Endodermal cell (in vitro differentiated cells): ENCODE measurements at regions not wholly inside any gene's neighbourhood (a gene's known extent, or its start where the extent isn't known, plus 50 kb on each side); places are given as distances from the start of the nearest gene placed in this dataset.

ENCODE experiments used
- DNase-seq: peaks from one replicate; pipeline ENCODE4 v3.0.0-alpha.2; 2017
- H3K27ac ChIP-seq: 2 replicates; pipeline ENCODE4 v1.5.1; 2013; ENCODE audit warnings: mild to moderate bottlenecking, low read depth, low read length, moderate library complexity
- H3K27me3 ChIP-seq: 2 replicates; pipeline ENCODE4 v1.6.1; 2013; ENCODE audit warnings: mild to moderate bottlenecking, low read length, moderate library complexity; ENCODE audit not compliant: insufficient read depth, control insufficient read depth, poor library complexity, severe bottlenecking
- H3K36me3 ChIP-seq: 2 replicates; pipeline ENCODE4 v1.7.0; 2013; ENCODE audit warnings: mild to moderate bottlenecking, low read length, moderate library complexity; ENCODE audit not compliant: control insufficient read depth, insufficient read depth
- H3K4me1 ChIP-seq: one replicate; pipeline ENCODE4 v1.7.0; 2013; ENCODE audit warnings: low read length; ENCODE audit not compliant: control insufficient read depth, insufficient read depth
- H3K4me3 ChIP-seq: 2 replicates; pipeline ENCODE4 v1.5.1; 2013; ENCODE audit warnings: mild to moderate bottlenecking, low read length, moderate library complexity
- H3K9ac ChIP-seq: 2 replicates; pipeline ENCODE4 v1.6.1; 2013; ENCODE audit warnings: mild to moderate bottlenecking, low read length, moderate library complexity; ENCODE audit not compliant: poor library complexity, severe bottlenecking; ENCODE audit errors: extremely low read depth
- H3K9me3 ChIP-seq: 2 replicates; pipeline ENCODE4 v1.6.1; 2013; ENCODE audit warnings: mild to moderate bottlenecking, low read length, moderate library complexity; ENCODE audit not compliant: control insufficient read depth
- H3K27ac Mint-ChIP-seq: 2 replicates; pipeline ENCODE4 v1.8.0; 2020; ENCODE audit warnings: mixed read lengths
- H3K27me3 Mint-ChIP-seq: 2 replicates; pipeline ENCODE4 v1.8.0; 2021; ENCODE audit warnings: mild to moderate bottlenecking, mixed read lengths; ENCODE audit not compliant: insufficient read depth
- H3K36me3 Mint-ChIP-seq: 2 replicates; pipeline ENCODE4 v1.8.0; 2020; ENCODE audit warnings: low read depth, mixed read lengths
- H3K4me1 Mint-ChIP-seq: 2 replicates; pipeline ENCODE4 v1.8.0; 2020; ENCODE audit warnings: mixed read lengths
- H3K4me3 Mint-ChIP-seq: 2 replicates; pipeline ENCODE4 v1.8.0; 2020; ENCODE audit warnings: mild to moderate bottlenecking, moderate library complexity, mixed read lengths
- H3K9me3 Mint-ChIP-seq: 2 replicates; pipeline ENCODE4 v1.8.0; 2020; ENCODE audit warnings: mild to moderate bottlenecking, mixed read lengths
- WGBS, 2 experiments: methylation state at CpG; one replicate each; pipeline versions ENCODE4 v1.1.5 to v1.1.7; 2013; ENCODE audit warnings: missing lambda C conversion rate in 2 of 2, mixed read lengths in 1 of 2; ENCODE audit not compliant: insufficient coverage in 1 of 2, insufficient read length in 1 of 2; 5-methylcytosine and 5-hydroxymethylcytosine counted together
- TF ChIP-seq, protein P1 (sequence below): fragments of 200-600 bp; sonication (generic); conservative IDR thresholded peaks from 2 replicates; pipeline ENCODE4 v1.5.0; 2021; ENCODE audit warnings: antibody characterized with exemption, mild to moderate bottlenecking

GRCh38 chrX:10744007-10744406 lies 123.6 kb upstream of the MID1 start:
- 40% methylated on average over 2 of the region's 2 CpGs; no CpG with 5 or more reads in 1 of the 2 experiments for WGBS, 2 experiments
- no peaks in the 10 kb centered on the region for H3K27me3 ChIP-seq
- H3K27ac ChIP-seq, result peak overlapping the region; percentile 91
- Mint-ChIP-seq H3K27me3 (no peaks in the 10 kb centered on the region), H3K27ac (no peak overlapping the region), H3K4me1 (peaks cover 7% of the 10 kb centered on the region), H3K36me3 (no peaks in the 10 kb centered on the region), H3K4me3 (no peak overlapping the region), H3K9me3 (peaks cover 21% of the 10 kb centered on the region)
- no peaks in the 10 kb centered on the region for H3K36me3 ChIP-seq
- no peaks in the 10 kb centered on the region for H3K4me1 ChIP-seq
- no peak for DNase-seq
- no peaks in the 10 kb centered on the region for H3K9me3 ChIP-seq
- no peak overlapping the region for H3K9ac ChIP-seq
- H3K4me3 ChIP-seq, result no peak overlapping the region
- TF ChIP-seq, protein P1, sequence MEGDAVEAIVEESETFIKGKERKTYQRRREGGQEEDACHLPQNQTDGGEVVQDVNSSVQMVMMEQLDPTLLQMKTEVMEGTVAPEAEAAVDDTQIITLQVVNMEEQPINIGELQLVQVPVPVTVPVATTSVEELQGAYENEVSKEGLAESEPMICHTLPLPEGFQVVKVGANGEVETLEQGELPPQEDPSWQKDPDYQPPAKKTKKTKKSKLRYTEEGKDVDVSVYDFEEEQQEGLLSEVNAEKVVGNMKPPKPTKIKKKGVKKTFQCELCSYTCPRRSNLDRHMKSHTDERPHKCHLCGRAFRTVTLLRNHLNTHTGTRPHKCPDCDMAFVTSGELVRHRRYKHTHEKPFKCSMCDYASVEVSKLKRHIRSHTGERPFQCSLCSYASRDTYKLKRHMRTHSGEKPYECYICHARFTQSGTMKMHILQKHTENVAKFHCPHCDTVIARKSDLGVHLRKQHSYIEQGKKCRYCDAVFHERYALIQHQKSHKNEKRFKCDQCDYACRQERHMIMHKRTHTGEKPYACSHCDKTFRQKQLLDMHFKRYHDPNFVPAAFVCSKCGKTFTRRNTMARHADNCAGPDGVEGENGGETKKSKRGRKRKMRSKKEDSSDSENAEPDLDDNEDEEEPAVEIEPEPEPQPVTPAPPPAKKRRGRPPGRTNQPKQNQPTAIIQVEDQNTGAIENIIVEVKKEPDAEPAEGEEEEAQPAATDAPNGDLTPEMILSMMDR, result no peak

- H3K36me3 ChIP-seq, result no peaks in the 10 kb centered on the region
- TF ChIP-seq, protein P1, result no peak
- no peaks in the 10 kb centered on the region for H3K36me3 Mint-ChIP-seq
- H3K4me1 ChIP-seq, result no peaks in the 10 kb centered on the region
- peaks cover 47% of the 10 kb centered on the region for H3K9me3 Mint-ChIP-seq
- 47% methylated on average over 1 of the region's 1 CpG; no CpG with 5 or more reads in 1 of the 2 experiments for WGBS, 2 experiments
- peaks cover 7% of the 10 kb centered on the region for H3K4me1 Mint-ChIP-seq
- no peaks in the 10 kb centered on the region for H3K9me3 ChIP-seq
- no peak overlapping the region for H3K27ac Mint-ChIP-seq
- H3K4me3 ChIP-seq, result no peak overlapping the region
- H3K27me3 ChIP-seq, result no peaks in the 10 kb centered on the region
- no peak overlapping the region for H3K4me3 Mint-ChIP-seq
- H3K27ac ChIP-seq, result no peak overlapping the region
- H3K27me3 Mint-ChIP-seq, result no peaks in the 10 kb centered on the region
- DNase-seq, result no peak
- H3K9ac ChIP-seq, result no peak overlapping the region
Measured at GRCh38 chrX:10747975-10748374, 127.6 kb upstream of the MID1 start.

- no peak overlapping the region for H3K9ac ChIP-seq
- no peaks in the 10 kb centered on the region for H3K9me3 ChIP-seq
- WGBS, 2 experiments, result 92% methylated on average over 3 of the region's 3 CpGs; no CpG with 5 or more reads in 1 of the 2 experiments
- Mint-ChIP-seq H3K36me3 (no peaks in the 10 kb centered on the region), H3K4me1 (peaks cover 2% of the 10 kb centered on the region), H3K27me3 (no peaks in the 10 kb centered on the region), H3K4me3 (no peak overlapping the region), H3K9me3 (peaks cover 41% of the 10 kb centered on the region), H3K27ac (no peak overlapping the region)
- no peak overlapping the region for H3K4me3 ChIP-seq
- H3K27ac ChIP-seq, result no peak overlapping the region
- H3K4me1 ChIP-seq, result no peaks in the 10 kb centered on the region
- DNase-seq, result no peak
- no peaks in the 10 kb centered on the region for H3K27me3 ChIP-seq
- TF ChIP-seq, protein P1, result no peak
- H3K36me3 ChIP-seq, result no peaks in the 10 kb centered on the region
Measured at GRCh38 chrX:10749113-10749512, 128.7 kb upstream of the MID1 start.
